22Rv1 (cell line): ENCODE measurements at regions not wholly inside any gene's neighbourhood (a gene's known extent, or its start where the extent isn't known, plus 50 kb on each side); places are given as distances from the start of the nearest gene placed in this dataset.

ENCODE experiments used
- CTCF ChIP-seq: fragments of 450-650 bp; IDR thresholded peaks from 2 replicates; pipeline ENCODE4 v1.5.1; 2017; ENCODE audit warnings: mild to moderate bottlenecking
- ZFX ChIP-seq: fragments of 450-650 bp; IDR thresholded peaks from 2 replicates; pipeline ENCODE4 v1.6.1; 2017; ENCODE audit warnings: antibody characterized with exemption, borderline replicate concordance

- TF ChIP-seq CTCF (no peak), ZFX (no peak)
Measured at GRCh38 chr16:61309386-61309785, 726.9 kb downstream of the CDH8 start.
